Sigmoid colon (tissue), 4 donors: ENCODE measurements at regions not wholly inside any gene's neighbourhood (a gene's known extent, or its start where the extent isn't known, plus 50 kb on each side); places are given as distances from the start of the nearest gene placed in this dataset.

ENCODE experiments used
- CTCF ChIP-seq, 4 experiments: fragments of 450-650 bp in 3 of 4; fragments of 200-600 bp in 1 of 4; IDR thresholded peaks; one replicate each; pipeline ENCODE4 v1.5.1; 2016 to 2019; ENCODE audit warnings: antibody characterized with exemption in 4 of 4, mild to moderate bottlenecking in 3 of 4, moderate library complexity in 2 of 4
- EP300 ChIP-seq, 4 donors: sonication (generic); formaldehyde crosslinking; IDR thresholded peaks; one replicate each; pipeline ENCODE4 v1.6.1; 2017; ENCODE audit warnings: antibody characterized with exemption in 4 of 4
- POLR2A ChIP-seq, 2 donors: fragments of 450-650 bp; IDR thresholded peaks; one replicate each; pipeline ENCODE4 v1.6.1; 2016; ENCODE audit warnings: antibody characterized with exemption in 2 of 2, mild to moderate bottlenecking in 2 of 2, moderate library complexity in 2 of 2

GRCh38 chr18:8949206-8949605 is 153.3 kb upstream of the NDUFV2 start:
- TF ChIP-seq CTCF (IDR thresholded peaks at IDR 0.05) (no peak), EP300 (IDR thresholded peaks at IDR 0.05) (no peak), POLR2A (IDR thresholded peaks at IDR 0.05) (no peak)
